Cardiac muscle cell (in vitro differentiated cells and primary cell): ENCODE measurements at regions not wholly inside any gene's neighbourhood (a gene's known extent, or its start where the extent isn't known, plus 50 kb on each side); places are given as distances from the start of the nearest gene placed in this dataset.

Source experiments
- DNase-seq, 2 donors: peaks; one replicate each; pipeline versions ENCODE4 v3.0.0 to v3.0.0-alpha.2; 2010 to 2017; ENCODE audit warnings: low read depth in 1 of 2, low spot score in 1 of 2
- H3K27ac ChIP-seq: fragments of 200-600 bp; sonication (generic); 2 replicates; pipeline ENCODE4 v1.5.1; 2016
- H3K27me3 ChIP-seq: fragments of 200-600 bp; sonication (generic); 2 replicates; pipeline ENCODE4 v1.6.0; 2016; ENCODE audit warnings: control low read depth
- H3K36me3 ChIP-seq: fragments of 200-600 bp; sonication (generic); 2 replicates; pipeline ENCODE4 v1.5.1; 2016; ENCODE audit warnings: control low read depth
- H3K4me1 ChIP-seq: fragments of 200-600 bp; sonication (generic); 2 replicates; pipeline ENCODE4 v1.8.1; 2017; ENCODE audit warnings: low read depth, mild to moderate bottlenecking, mixed run types
- H3K4me3 ChIP-seq: fragments of 200-600 bp; sonication (generic); 2 replicates; pipeline ENCODE4 v1.5.1; 2016; ENCODE audit warnings: mild to moderate bottlenecking
- H3K9me3 ChIP-seq: fragments of 200-600 bp; sonication (generic); 2 replicates; pipeline ENCODE4 v1.5.1; 2017; ENCODE audit warnings: low read depth, mild to moderate bottlenecking, control low read depth
- CTCF ChIP-seq: IDR thresholded peaks from 2 replicates; pipeline ENCODE4 v1.5.1; 2012; ENCODE audit warnings: low read depth, mild to moderate bottlenecking, low read length

DNA sequence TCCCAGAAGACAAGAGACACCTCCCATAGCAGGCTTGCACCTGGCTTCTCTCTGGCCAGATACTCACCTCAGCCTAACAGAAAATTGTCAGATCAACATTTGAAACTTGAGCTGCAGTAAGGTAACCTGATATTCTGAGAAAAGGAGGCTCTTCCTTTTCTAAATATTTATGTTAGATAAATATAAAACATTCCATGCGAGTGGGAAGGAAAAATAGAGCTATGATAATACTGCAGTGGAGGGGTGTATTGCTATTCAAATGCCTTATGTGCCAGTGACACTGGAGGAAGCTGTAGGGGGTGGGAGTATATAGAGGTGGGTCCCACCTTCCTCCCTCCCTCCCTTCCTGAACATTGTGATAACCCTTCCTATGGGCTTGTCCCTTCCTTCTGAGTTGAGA lies 515.5 kb upstream of the CHAC2 start:
- Histone ChIP-seq H3K36me3 (no peaks in the 10 kb centered on the region), H3K4me1 (no peaks in the 10 kb centered on the region), H3K27ac (no peak overlapping the region), H3K4me3 (no peak overlapping the region), H3K9me3 (no peaks in the 10 kb centered on the region), H3K27me3 (no peaks in the 10 kb centered on the region)
- no peak for DNase-seq
- no peak for TF ChIP-seq CTCF

- no peaks in the 10 kb centered on the region for H3K27me3 ChIP-seq
- no peak overlapping the region for H3K27ac ChIP-seq
- no peak for TF ChIP-seq CTCF
- H3K4me3 ChIP-seq = no peak overlapping the region
- DNase-seq = no peak
- no peaks in the 10 kb centered on the region for H3K4me1 ChIP-seq
- H3K9me3 ChIP-seq = no peaks in the 10 kb centered on the region
- H3K36me3 ChIP-seq = no peaks in the 10 kb centered on the region
These were observed 519.5 kb upstream of the CHAC2 start for GRCh38 chr2:53247956-53248735.

- TF ChIP-seq CTCF = no peak
- Histone ChIP-seq H3K4me3 (no peak overlapping the region), H3K4me1 (no peaks in the 10 kb centered on the region), H3K9me3 (no peaks in the 10 kb centered on the region), H3K27me3 (no peaks in the 10 kb centered on the region), H3K27ac (no peak overlapping the region), H3K36me3 (no peaks in the 10 kb centered on the region)
- DNase-seq = no peak
These were observed 524.2 kb upstream of the CHAC2 start for GRCh38 chr2:53243430-53243829.

- no peak overlapping the region for H3K4me3 ChIP-seq
- no peak overlapping the region for H3K27ac ChIP-seq
- no peaks in the 10 kb centered on the region for H3K9me3 ChIP-seq
- no peak for DNase-seq
- H3K4me1 ChIP-seq = no peaks in the 10 kb centered on the region
- TF ChIP-seq CTCF = no peak
- no peaks in the 10 kb centered on the region for H3K36me3 ChIP-seq
- no peaks in the 10 kb centered on the region for H3K27me3 ChIP-seq
These were observed 525.5 kb upstream of the CHAC2 start for GRCh38 chr2:53242090-53242489.

GRCh38 chr2:53235836-53236582 lies 531.6 kb upstream of the CHAC2 start:
- no peaks in the 10 kb centered on the region for H3K27me3 ChIP-seq
- H3K4me3 ChIP-seq = no peak overlapping the region
- no peaks in the 10 kb centered on the region for H3K9me3 ChIP-seq
- DNase-seq = no peak
- TF ChIP-seq CTCF = no peak
- no peaks in the 10 kb centered on the region for H3K4me1 ChIP-seq
- H3K36me3 ChIP-seq = no peaks in the 10 kb centered on the region
- H3K27ac ChIP-seq = no peak overlapping the region
